GM12864 (cell line): ENCODE measurements at regions not wholly inside any gene's neighbourhood (a gene's known extent, or its start where the extent isn't known, plus 50 kb on each side); places are given as distances from the start of the nearest gene placed in this dataset.

Source experiments
- DNase-seq: peaks from one replicate; pipeline ENCODE4 v3.0.0-alpha.2; 2011; ENCODE audit warnings: low read depth
- H3K4me3 ChIP-seq: 2 replicates; pipeline ENCODE4 v1.5.1; 2011; ENCODE audit warnings: mild to moderate bottlenecking, low read depth, low read length, control low read depth
- CTCF ChIP-seq: IDR thresholded peaks from 2 replicates; pipeline ENCODE4 v1.5.1; 2011; ENCODE audit warnings: low read depth, mild to moderate bottlenecking, moderate library complexity, low read length, control low read depth, inconsistent platforms; ENCODE audit errors: missing control alignments

- DNase-seq, result no peak
- no peak overlapping the region for H3K4me3 ChIP-seq
- no peak for TF ChIP-seq CTCF
These were observed 122.8 kb upstream of the AGAP1 start for GRCh38 chr2:235371018-235371417.

GRCh38 chr2:235373171-235373570 lies 120.7 kb upstream of the AGAP1 start:
- DNase-seq, result no peak
- TF ChIP-seq CTCF, result no peak
- H3K4me3 ChIP-seq, result no peak overlapping the region

GRCh38 chr2:235377176-235377575 lies 116.7 kb upstream of the AGAP1 start:
- no peak overlapping the region for H3K4me3 ChIP-seq
- DNase-seq, result no peak
- no peak for TF ChIP-seq CTCF

DNA sequence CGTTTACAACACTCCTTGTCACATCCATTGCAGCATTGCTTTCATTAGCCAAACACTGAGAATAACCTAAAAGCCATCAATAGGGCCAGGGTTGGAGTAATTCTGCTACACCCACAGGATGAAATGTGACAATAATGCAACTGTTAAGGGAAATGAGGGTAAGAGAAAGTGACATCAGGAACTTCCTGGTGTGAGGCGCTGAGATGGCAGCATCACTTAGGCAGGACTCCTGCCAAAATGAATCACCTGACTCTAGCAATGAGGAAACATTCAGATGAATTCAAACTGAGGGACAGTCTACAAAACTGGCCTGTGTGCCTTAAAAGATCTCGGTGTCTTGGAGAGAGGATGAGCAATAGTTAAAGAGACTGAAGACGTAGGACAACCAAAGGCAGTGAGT lies 115.6 kb upstream of the AGAP1 start:
- TF ChIP-seq CTCF, result no peak
- H3K4me3 ChIP-seq, result no peak overlapping the region
- no peak for DNase-seq

DNA sequence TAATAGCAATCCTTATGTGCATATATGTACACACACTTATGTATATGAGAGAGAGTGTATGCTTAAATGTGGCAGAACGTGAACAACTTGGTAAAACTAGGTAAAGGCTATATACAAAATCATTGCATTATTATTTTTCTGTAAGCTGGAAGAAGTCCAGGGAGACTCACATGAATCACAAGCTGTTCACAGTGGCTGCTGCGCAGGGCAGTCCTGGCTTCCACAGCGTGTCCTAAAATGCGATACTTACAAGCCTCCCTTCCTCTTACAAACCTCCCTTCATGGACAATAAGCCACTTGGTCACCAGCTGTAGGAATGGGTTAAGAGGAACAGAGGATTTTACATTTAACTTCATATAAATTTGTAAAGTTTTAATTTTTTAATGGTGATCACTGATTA lies 114.9 kb upstream of the AGAP1 start:
- TF ChIP-seq CTCF, result no peak
- no peak for DNase-seq
- no peak overlapping the region for H3K4me3 ChIP-seq

- DNase-seq, result no peak
- TF ChIP-seq CTCF, result no peak
- H3K4me3 ChIP-seq, result no peak overlapping the region
These were observed 112.5 kb upstream of the AGAP1 start for GRCh38 chr2:235381261-235381912.

DNA sequence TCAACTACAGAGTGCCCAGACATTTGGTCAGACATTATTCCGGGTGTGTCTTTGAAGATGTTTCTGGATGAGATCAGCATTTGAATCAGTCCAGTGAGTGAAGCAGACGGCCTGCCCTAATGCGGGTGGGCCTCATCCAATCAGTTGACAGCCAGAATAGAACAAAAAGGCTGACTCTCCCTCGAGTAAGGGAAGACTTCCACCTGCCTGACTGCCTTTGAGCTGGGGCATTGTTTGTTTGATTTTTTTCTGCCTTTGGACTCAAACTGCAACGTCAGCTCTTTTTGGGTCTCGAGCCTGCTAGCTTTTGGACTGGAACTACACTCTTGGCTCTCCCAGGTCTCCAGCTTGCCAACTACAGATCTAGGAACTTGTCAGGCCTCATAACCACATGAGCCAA lies 111.7 kb upstream of the AGAP1 start:
- TF ChIP-seq CTCF, result no peak
- no peak overlapping the region for H3K4me3 ChIP-seq
- DNase-seq, result no peak
